Stimulated activated CD4-positive, alpha-beta T cell treated with anti-CD3 and anti-CD28 coated beads, Interleukin-4, amount 100 ng/mL, for 24 hours (primary cell): ENCODE measurements at regions not wholly inside any gene's neighbourhood (a gene's known extent, or its start where the extent isn't known, plus 50 kb on each side); places are given as distances from the start of the nearest gene placed in this dataset.
"Not testable (repeated sequence)": the region's sequence is repeated elsewhere in the genome, so short reads cannot be mapped to it uniquely, and the experiment has no call there.

ENCODE experiments used
- DNase-seq: peaks from one replicate; pipeline ENCODE4 v3.0.0-alpha.2; 2020

DNA sequence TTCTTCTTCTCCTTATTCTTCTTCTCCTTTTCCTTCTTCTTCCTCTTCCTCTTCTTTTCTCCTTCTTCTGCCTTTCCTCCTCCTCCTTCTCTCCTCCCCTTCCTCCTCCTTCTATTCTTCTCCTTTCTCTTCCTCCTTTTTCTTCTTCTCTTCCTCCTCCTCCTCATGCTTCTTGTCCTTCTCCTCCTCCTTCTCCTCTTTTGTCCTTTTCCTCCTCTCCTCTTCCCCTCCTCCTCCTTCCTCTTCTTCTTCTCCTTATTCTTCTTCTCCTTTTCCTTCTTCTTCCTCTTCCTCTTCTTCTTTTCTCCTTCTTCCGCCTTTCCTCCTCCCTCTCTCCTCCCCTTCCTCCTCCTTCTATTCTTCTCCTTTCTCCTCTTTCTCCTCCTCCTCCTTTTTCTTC, 1258.2 kb downstream of the TYW1 start:
- DNase-seq, result not testable (repeated sequence)

DNA sequence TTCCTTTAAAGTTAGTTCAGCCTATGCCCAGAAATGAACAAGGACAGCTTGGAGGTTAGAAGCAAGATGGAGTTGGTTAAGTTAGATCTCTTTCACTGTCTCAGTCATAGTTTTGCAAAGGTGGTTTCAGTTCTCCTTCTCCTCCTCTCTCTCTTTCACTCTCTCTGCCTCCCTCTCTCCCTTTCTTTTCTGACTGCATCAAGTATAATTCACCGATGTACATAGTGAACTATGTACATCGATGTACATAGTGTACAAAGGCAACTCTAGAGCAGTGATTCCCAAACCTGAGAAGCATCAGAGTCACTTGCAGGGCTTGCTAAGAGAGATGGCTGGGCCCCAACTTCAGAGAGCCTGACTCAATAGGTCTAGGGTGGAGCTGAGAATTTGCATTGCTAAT, 1259.7 kb downstream of the TYW1 start:
- DNase-seq, result no peak

DNA sequence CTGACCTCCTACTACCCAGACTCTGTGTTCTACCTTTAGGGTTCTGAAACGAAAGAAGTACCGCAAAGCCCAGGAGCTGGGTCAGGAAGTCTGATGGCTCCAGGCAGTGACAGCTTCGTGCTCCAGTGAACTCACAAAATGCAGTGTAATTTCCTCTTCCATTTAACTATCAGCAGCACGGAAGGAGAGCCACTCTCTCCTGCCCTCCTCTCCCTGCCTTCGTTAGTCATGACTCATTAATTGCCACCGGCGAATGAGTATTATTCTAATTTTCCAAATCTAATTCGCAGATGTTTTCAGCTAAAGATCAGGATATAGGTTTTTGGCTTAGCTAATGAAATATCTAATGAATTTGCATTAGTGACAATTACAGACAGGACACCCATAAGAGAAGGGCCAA, 1262.0 kb downstream of the TYW1 start:
- no peak for DNase-seq

DNA sequence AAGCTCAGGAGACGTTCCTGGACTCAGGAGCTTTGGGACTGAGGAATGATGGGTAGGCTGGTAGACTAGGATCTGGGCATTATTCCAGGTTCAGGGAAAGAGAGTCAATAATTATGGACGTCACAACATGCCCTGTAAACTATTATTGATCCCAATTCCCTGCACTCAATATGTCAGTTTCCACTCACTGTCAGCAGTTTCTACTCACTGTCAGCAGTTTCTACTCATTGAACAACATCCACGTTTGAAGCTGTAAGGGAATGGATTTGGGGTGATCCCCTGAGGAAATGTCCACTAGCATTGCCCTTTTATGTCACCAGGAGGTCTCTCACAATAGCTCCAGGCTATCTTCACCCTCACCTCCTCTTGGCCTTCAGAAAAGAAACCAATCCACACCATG, 1268.6 kb downstream of the TYW1 start:
- no peak for DNase-seq

DNA sequence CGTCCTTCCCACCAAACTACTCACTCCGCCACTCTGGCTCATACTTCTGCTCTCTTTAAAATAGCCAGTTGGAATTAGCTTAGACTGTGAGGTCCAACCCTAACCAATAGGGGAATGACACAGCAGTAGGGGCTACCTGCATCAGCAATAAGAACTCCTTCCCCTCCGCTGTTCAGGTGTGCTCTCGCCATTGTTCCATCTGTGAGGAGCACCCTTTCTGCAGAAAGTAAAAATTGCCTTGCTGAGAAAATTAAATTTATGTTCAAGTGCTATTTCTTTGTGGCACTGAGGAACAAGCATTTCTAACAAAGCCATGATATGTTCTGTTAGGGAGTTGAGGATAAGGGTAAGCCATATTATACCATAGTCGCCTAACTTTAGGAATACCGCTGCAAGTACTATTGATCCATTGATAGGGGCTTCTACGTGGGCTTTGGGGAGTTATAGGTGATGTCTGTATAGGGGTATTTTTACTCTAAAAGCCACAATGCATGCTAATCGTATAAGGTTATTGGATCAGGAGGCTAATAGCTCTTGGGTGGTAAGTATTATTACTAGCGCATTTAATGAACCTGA, 1269.5 kb downstream of the TYW1 start:
- no peak for DNase-seq

DNA sequence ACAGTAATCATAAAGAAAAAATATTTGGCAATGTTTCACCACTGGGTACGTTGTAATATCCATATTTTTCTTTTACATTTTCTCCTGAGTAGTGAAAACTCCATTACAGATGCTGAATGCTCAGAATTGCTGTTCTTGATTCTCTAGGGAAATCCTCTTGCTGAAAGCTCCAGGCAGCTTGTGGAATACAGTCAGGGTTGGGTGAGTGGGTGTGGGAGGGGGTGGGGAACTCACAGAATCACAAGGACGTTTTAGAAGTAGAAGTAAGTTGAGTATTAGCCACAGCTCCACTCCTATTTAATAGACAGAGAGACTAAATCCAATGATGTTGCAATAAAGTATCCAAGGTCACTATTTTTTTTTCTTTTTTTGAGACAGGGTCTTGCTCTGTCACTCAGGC, 1270.9 kb downstream of the TYW1 start:
- DNase-seq, result no peak

DNA sequence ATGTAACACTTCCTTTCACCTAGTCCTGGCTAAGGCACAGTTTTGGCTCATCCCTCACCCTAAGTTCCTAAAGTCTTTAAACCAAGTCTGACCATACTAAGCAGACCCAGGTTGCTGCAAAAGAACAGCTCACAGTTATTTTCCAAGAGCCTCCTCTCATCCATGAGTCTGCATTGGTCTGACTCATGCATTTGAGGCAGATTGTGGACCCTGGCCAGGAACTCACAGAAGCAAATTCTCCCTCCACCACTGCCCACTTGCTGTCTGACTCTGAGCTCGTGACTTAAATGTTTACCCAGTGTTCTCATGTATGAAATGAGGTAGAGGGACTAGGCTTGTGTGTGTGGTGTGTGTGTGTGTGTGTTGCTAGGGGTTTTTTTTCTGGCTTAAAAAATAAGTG, 1272.8 kb downstream of the TYW1 start:
- DNase-seq, result no peak

DNA sequence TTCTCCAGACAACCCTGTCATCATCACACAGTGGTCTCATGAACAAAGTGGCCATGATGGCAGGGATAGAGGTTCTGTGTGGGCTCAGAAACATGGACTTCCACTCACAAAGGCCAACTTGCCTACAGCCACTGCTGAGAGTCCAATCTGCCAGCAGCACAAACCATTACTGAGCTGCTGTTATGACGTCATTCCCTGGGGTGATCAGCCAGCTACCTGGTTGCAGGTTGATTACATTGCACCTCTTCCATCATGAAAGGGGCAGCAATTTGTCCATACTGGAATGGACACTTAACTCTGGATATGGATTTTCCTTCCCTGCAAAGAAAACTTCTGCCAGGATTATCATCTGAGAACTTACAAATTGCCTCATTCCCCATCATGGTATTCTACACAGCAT, 1275.9 kb downstream of the TYW1 start:
- no peak for DNase-seq

DNA sequence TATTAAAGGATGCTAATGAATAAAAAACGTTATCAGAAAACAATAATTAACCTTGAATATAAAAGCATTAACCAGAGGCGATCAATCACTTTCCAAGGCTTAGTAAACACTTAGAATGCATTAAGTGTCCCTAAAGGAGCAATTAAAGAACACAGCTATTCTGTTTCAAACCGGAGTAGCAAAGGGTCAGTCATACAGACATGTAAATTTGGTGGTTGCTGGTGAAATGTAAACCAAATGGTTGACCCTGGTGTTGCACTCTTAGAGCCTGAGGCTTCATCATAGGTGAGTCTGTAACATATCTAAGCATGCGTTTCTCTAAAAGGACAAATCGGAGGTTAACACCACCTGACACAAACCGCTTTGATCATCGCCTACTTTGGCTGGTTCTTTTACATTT, 1280.1 kb downstream of the TYW1 start:
- DNase-seq, result no peak

DNA sequence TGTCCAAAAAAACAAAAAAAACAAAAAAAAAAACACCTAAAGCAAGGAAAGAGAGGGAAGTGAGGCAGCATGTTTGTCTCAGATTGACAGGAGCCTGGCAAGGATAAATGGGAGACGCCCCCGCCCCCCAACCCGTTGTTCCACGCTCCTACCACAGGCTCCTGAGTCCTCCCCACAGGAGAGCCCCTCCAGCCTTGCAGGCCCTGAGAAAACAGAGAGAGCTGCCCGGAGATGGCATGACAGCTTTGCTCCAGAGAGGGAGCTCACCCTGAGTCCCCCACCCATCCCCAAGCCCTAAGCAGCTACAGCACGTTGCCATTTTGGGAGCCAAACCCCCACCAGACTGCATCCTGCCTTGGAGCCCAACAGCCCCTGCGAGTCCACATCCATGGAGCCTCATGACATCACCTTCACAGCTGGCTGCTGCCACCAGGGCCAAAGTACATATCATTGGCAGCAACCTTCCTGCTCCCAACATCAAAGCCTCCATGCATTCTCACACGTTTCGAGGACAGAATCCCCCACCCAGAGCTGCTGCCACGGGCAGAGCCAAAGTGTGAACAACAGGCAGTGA, 1283.3 kb downstream of the TYW1 start:
- no peak for DNase-seq

DNA sequence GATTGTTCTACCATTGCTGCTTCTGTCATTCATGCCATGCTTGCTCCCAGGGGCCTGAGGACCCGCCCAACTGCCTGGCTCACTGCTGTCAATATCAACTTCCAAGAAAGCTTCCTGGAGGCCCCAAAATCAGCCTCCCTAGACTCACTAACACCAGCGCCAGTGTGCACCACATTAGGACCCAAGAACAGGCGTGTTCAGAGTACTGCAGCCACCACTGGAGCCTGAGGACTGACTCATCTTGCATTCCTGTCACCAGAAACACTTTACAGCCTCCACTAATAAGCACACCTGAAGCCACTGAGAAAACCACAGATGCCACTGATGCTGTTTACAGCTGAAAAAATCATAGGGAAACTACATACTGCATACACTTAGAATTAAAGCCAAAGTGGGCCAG, 1284.3 kb downstream of the TYW1 start:
- DNase-seq, result no peak

DNA sequence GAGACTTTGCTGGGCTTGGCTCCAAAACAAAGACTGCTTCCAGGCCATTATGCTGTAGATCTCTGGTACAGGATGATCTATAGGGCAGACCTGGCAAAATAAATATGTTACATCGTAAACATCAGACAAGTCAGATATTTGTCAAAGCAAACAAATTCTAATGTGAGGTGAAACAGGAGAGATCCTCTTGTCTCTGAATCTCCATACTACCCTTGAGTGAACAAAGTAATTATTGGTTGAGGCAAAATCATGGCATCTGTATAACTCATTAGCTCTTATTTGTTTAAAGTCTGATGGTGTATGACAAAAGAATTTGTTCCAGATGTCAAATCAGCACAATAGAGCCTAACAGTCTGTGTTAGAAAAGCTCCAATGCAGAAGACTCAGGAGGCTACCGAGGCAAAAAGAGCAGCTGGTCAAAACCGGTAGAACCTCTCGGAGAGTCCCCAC, 1291.5 kb downstream of the TYW1 start:
- no peak for DNase-seq

DNA sequence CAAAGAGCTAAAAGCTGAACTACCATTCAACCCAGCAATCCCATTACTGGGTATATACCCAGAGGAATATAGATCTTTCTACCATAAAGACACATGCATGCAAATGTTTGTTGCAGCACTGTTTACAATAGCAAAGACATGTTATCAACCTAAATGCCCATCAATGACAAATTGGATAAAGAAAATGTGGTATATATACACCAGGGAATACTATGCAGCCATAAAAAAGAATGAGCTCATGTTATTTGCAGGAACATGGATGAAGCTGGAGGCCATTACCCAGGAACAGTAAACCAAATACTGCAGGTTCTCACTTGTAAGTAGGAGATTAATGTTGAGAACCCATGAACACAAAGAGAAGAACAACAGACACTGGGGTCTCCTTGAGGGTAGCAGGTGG, 1295.1 kb downstream of the TYW1 start:
- DNase-seq, result no peak

DNA sequence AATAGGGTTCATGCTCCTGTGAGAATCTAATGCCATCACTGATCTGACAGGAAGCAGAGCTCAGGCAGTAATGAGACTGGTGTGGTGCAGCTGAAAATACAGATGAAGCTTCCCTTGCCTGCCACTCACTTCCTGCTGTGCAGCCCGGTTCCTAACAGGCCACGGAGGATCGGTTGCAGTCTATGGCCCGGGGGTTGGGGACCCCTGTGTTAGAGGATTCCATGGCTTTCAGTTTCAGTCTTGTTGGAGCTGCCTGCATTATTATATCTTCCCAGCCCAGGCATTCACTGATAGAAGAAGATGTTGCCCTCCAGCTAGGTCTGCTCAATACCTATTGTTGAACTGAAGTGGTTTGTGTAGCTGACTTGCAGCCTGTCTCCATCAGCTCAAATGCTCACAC, 1298.8 kb downstream of the TYW1 start:
- DNase-seq, result no peak

DNA sequence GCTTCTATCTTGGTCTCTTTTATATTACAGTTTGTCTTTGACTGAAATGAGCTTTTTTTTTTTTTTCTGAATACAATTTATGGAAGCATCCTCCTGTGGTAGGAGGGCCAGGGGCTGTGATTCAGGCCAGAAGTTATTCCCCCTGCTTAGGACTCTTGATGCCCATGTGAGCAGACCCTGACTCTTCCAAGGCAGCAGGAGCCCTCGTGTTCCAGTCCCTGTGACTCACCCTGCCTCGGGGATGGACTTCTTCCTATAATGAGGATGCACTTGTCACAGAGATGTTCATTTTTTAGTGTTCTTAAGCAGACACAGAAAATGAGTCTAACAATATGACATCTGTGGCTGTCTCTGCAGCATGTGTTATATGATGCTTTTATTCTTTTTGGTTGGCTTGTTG, 1293.7 kb upstream of the AUTS2 start:
- DNase-seq, result no peak

DNA sequence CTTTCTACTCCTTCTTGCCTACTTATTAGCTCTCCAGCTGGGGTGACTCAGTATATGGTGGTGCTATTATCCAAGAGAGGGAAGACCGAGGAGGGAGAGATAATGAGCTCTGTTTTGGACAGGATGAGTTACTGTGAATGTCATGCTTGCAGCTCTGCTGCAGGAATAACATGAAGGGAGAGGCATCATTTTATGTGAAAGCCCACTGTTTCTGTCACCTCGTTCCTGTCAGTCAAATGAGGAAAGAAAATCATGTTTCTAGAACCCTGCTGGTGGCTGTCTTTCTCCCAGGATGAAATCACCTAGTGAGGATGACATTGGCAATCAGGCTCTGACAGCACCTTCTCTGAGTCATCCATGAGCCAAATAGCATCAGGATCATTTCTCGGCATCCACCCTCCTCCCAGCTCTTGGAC, 1291.6 kb upstream of the AUTS2 start:
- DNase-seq, result no peak

DNA sequence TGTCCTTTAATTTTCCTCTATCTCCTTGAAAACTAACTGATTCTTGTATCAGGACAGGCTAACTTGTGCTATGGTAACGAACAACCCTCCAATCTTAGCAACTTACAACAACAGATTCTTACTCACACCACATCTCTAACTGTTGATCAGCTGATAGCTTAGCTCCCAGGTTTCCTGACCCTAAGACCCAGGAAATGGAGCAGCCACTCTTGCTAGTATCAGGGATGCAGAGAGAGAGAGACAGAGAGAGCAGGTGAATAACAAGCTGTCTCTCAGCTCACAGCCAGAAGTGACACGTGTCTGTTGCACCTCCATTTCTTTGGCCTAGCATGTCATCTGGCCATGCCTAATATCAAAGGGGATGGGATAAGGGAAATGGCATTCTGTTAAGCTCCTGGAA, 1289.0 kb upstream of the AUTS2 start:
- no peak for DNase-seq

DNA sequence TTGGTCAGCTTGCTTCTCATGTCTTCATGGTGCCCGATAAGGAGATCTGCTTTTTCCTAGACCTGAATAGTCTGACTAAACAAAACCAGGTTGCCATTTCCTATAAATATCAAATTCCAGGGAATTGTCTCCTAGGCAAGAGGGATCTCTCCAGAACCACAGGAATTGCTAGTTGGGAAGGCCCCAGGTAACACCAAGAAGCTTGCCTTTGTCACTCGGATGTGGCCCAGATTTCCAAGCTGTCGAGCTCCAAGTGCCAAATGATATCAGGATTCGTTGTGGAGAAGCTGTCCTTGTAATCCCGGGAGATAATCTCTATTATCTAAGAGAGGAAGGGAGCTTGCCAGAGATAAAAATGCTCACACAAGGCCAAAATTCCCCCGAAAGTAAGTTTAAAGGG, 1288.5 kb upstream of the AUTS2 start:
- DNase-seq, result no peak

DNA sequence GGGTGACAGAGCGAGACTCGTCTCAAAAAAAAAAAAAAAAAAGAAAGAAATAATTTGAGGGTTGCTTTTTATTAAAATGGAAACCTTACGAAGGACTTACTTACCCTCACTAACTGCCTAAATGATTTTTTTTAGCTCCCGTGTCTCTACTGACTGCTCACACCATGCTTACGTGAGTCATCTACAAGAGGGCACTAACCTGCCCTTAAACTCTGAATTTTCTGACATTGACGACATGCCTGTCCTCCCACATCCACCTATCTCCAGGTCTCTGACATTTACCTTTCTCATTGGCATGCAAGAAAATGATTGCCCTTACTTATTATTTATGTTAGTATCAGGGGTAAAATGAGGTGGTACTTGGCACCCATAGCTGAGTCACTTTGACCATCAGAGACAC, 1286.3 kb upstream of the AUTS2 start:
- DNase-seq, result no peak

DNA sequence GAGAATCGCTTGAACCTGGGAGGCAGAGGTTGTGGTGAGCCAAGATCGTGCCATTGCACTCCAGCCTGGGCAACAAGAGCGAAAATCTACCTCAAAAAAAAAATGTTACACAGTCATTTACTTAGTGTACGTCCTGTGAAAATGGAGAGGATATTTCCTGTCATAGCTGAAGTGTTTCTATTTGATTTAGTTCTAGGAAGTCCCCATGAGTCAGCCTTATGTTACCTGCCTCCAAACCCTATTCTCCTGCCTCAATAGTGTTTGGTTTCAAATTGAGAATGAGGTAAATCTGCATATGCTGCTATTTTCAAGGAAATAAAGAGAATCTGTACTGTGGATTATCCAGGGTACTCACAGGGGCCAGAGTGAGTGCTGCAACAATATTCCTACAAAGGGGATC, 1284.5 kb upstream of the AUTS2 start:
- no peak for DNase-seq

DNA sequence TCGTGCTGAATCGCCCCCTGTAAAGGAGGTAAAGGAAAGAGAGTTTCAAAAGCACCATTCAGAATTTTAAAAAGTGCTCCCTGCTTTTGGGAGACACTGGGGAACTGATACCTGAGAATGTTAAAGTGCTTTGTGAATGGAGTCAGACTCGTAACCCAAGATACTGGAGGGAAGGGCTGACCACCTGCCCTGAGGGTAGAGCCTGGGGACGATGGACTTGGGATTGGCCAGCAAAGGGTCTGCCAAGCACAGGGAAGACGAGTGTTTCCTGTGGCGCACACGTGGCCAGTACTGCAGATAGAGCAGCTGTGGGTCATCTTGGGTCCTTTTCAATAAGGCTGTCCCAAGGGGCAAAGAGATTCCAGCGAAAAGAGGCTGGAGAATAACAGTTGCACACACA, 1284.1 kb upstream of the AUTS2 start:
- DNase-seq, result no peak

DNA sequence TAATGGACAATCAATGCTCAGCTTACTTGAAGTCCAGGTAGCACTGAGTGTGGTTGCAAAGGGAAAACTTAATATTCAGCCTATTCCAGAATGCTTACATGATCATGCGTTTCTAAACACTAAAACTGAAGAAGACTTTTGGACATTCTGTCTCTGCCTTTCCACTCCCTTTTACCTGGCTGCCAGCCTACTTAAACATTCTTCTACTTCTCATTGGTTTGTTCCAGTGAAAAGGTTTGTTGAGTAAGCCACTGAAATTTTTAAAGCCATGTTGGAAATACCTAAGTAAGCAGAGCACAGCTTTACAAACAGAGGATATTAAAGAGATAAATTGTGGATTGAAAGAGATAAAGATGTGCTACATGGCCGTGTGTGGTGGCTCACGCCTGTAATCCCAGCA, 1280.8 kb upstream of the AUTS2 start:
- no peak for DNase-seq

DNA sequence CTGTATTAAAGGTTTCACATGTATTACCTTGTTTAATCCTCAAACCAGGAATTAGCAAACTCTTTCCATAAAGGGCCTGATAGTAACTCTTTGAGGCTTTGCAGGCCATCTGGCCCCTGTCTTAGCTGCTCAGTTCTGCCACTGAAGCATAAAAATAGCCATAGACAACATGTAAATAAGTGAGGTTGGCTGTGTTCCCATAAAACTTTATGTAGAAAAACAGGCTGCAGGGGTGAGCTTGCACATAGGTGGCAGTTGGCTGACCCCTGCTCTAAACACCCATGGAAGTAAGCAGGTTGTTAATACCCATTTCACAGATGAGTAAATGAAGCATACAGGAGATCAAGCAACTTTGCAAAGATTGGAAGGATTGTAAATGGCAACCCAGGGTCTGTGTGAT, 1279.2 kb upstream of the AUTS2 start:
- no peak for DNase-seq

DNA sequence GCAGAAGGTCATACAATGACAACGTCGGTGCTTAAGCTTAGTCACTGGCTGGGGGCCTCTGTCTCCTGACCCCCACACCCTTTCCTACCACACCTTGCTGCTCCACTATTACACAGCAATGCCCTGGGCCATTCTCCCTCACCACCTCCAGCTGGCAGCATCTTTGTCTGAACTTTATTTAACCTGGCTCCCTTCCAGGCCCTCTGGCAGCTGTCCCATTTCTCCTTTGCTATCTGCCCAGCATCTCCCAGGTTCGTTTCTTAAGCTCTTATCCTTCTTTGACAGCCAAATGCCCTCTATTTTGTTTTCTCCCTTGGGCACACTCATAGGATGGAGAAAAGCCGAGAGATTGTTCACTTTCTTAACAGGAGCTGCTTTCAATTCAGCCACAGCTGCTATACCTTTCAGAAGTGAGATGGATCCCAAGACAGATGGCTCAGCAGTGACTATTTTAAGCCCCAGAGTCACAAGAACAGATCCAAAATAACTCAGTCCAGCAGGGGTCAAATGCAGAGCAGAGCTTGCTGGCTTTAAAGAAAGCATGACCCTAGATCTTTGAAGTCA, 1277.1 kb upstream of the AUTS2 start:
- DNase-seq, result no peak
